NCI-H82 (cell line): ENCODE measurements at regions not wholly inside any gene's neighbourhood (a gene's known extent, or its start where the extent isn't known, plus 50 kb on each side); places are given as distances from the start of the nearest gene placed in this dataset.

ENCODE experiments used
- DNase-seq: peaks from one replicate; lab custom pipeline; 2025; lab: John Stamatoyannopoulos, UW

GRCh38 chr1:213643360-213643759 is 344.4 kb upstream of the PROX1 start:
- no peak for DNase-seq

- no peak for DNase-seq
Observed at GRCh38 chr1:213647864-213648650, 339.7 kb upstream of the PROX1 start.

GRCh38 chr1:213649373-213649772 is 338.4 kb upstream of the PROX1 start:
- no peak for DNase-seq

GRCh38 chr1:213650603-213651002 is 337.2 kb upstream of the PROX1 start:
- DNase-seq, result no peak

GRCh38 chr1:213651077-213651476 is 336.7 kb upstream of the PROX1 start:
- DNase-seq, result no peak

GRCh38 chr1:213652109-213652508 is 335.7 kb upstream of the PROX1 start:
- no peak for DNase-seq

GRCh38 chr1:213656039-213656438 is 331.7 kb upstream of the PROX1 start:
- DNase-seq, result no peak

- no peak for DNase-seq
Observed at GRCh38 chr1:213656503-213656902, 331.3 kb upstream of the PROX1 start.

GRCh38 chr1:213657013-213657412 is 330.8 kb upstream of the PROX1 start:
- DNase-seq, result no peak

GRCh38 chr1:213657879-213658278 is 329.9 kb upstream of the PROX1 start:
- DNase-seq, result no peak

- DNase-seq, result peak; percentile 45
Observed at GRCh38 chr1:213658457-213658856, 329.3 kb upstream of the PROX1 start.

GRCh38 chr1:213659580-213660547 is 327.9 kb upstream of the PROX1 start:
- no peak for DNase-seq

- DNase-seq, result no peak
Observed at GRCh38 chr1:213661302-213661701, 326.5 kb upstream of the PROX1 start.

- DNase-seq, result peak; percentile 78
Observed at GRCh38 chr1:213666113-213666512, 321.7 kb upstream of the PROX1 start.

GRCh38 chr1:213666922-213667321 is 320.9 kb upstream of the PROX1 start:
- no peak for DNase-seq

GRCh38 chr1:213669512-213669911 is 318.3 kb upstream of the PROX1 start:
- no peak for DNase-seq

GRCh38 chr1:213669964-213670691 is 317.6 kb upstream of the PROX1 start:
- DNase-seq, result no peak

GRCh38 chr1:213670692-213671023 is 317.1 kb upstream of the PROX1 start:
- no peak for DNase-seq

GRCh38 chr1:213675043-213675442 is 312.7 kb upstream of the PROX1 start:
- DNase-seq, result no peak

- DNase-seq, result peak; percentile 92
Observed at GRCh38 chr1:213676736-213677135, 311.0 kb upstream of the PROX1 start.

GRCh38 chr1:213678348-213678747 is 309.4 kb upstream of the PROX1 start:
- peak; percentile 53 for DNase-seq

GRCh38 chr1:213678753-213679152 is 309.0 kb upstream of the PROX1 start:
- no peak for DNase-seq
